ENCODE measurements at regions not wholly inside any gene's neighbourhood (a gene's known extent, or its start where the extent isn't known, plus 50 kb on each side); places are given as distances from the start of the nearest gene placed in this dataset.

DNA sequence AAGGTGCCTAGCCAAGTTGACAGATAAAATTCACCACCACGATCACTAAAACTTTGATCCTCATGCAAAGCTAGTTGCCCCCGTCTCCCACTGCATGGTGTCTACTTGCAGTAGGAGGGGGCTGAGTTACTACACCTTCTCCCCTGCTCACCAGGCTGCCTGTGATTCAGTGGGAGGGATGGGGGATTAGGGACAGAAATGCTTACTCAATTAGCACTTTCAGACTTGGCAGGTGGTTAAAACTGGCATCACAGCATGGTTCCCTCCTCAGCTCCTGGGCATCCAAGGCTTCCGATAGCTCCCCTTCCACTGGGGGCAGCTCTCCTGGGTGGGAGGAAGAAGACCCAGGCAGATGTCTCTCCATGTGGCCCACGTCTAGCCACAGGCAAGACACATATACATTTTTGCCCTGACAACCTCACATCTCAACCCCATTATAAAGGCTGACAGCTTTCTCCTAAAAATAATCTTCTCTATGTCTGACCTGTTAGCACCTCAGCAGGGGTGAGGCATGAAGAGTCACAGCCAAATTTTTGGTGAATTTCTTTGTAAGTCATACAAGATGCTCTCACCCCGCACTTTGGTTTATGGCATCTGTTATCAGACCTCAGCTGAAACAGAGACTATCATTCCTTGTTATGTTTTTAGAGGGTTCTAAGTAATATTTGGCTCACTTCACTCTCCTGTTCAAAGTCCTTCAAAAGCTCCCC, 369.0 kb downstream of the SV2B start:
- ATAC-seq (no peak), DNase-seq (ENCODE audit: missing footprints) (no peak)
- intact Hi-C loops (cut with DNase I): no loop called here

DNA sequence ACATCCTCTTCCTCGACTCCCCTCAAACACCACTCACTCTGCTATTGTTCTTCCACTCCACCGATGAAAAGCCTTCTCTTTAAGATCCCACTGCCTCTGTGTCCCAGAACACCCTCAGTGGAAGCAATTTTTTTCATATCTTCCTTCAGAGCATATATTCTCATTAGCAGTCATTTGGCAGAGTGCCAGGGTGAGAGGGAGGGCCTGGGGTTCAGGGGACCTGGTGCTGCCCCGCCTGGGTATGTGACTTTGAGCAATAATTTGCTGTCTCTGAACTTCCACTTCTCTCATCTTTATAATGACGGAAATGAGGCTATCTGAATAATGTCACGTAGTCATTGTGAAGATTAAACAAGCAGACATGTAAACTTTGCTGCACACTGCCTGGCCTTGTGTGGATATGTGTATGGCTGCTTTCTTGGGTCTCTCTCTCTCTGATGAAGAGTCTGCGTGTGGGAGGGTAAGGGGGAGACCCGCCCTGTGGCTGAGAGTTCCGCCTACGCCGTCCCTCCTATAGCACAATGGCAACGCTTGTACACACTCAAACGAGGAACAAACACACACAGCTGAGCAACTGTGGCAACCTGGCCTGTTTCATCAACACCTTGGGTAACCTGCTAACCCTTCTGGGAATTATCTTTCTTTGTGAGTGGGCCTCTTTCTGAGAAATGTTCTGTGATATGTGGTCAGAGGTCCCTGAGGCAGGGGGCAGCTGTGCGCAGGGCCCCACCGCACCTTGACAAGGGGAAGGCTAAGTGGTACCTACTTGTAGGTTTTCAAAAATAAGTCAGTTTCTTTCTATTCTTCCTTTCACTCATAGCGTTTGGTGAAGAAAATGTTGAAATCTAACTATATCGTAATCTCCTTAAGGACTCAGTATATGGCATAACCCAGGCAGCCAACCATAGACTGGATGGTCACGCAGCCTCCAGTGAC, 369.8 kb downstream of the SV2B start:
- ATAC-seq: no peak
- peak; percentile 74 for DNase-seq (ENCODE audit: missing footprints)
- intact Hi-C loops (cut with DNase I): no loop called here

DNA sequence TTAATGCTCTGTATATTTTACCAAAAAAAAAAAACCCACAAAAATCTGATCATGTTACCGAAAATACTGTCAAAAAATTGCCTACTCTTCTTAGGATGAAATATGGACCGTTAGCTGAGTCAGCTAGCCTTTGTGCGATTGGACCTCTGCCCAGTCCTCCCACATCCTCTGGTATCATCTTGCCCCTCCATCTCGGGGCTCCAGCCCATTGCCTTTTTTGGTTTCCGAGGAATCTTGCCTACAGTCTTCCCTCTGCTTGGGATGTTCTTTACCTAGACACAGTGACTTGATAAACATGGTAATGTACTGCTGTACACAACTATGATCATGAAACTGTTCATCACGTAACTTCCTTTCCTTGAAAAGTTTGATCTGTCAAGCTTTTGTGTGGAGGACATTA, 371.4 kb downstream of the SV2B start:
- intact Hi-C loops (cut with DNase I): no loop called here
- no peak for ATAC-seq

DNA sequence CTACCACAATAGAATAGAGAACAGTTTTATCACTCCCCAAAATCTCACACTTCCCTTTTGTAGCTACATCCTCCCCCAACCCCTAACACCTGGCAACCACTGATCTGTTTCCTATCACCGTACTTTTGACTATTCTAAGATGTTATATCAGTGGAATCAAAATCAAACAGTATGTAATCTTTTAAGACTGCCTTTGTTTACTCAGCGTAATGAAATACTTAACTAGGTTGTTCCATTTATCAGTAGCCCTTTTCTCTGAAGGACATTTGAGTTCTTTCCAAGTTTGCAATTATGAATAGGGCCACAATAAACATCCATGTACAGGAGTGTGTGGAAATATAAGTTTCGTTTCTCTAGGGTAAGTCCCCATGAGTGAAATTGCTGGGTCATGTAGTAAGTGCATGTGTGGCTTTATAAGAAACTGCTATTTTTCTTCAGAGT, 372.3 kb downstream of the SV2B start:
- DNase-seq (ENCODE audit: missing footprints) (no peak), ATAC-seq (no peak)
- intact Hi-C loops (cut with DNase I): no loop called here

More for the DNA sequence above, 371.4 kb downstream of the SV2B start:
- no peak for DNase-seq (ENCODE audit: missing footprints)

DNA sequence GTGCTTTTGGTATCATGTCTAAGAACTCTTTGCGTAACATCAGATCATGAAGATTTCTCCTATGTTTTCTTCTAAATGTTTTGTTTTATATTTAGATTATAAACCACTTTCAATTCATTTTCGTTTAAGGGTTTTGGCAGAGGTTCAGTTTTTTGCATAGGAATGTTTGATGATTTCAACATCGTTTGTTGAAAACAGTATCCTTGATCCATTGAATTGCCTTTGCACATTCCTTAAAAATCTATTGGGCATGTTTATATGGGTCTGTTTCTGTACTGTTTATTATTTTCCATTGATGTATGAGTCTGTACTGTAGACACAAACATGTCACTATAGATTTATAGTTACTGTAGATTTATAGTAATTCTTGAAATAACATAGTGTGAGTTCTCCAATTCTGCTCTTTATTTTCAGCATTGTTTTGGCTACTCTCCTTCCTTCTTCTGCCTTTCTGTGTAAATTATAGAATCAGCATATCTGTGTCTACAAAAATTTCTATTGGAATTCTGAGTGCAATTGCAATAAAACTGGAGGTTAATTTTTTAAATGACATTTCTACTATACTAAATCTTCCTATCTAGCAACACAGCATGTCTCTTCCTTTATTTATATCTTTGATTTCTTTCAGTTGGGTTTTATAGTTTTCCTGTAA, 374.0 kb downstream of the SV2B start:
- intact Hi-C loops (cut with DNase I): no loop called here
- DNase-seq (ENCODE audit: missing footprints) (no peak), ATAC-seq (no peak)

DNA sequence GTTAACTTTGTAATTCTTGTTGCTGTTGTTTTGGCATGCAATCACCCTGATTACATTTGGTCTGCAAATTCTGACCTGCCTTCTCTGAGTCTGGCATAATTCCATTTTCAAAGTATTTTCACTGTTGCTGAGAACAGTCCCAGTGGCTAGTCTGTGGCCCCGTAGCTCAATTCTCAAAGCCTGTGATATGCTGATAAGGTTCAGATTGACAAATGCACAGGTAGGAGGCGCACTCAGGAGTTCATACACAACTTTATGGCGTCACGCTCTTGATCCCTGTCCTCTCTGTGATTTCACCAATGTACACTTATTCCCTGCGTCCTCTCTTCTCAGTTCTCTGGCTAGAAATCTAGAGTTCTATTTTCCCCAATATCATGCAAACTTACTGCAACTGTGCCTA, 376.6 kb upstream of the SLCO3A1 start:
- ATAC-seq (no peak), DNase-seq (ENCODE audit: missing footprints) (no peak)
- intact Hi-C loops (cut with DNase I): no loop called here

DNA sequence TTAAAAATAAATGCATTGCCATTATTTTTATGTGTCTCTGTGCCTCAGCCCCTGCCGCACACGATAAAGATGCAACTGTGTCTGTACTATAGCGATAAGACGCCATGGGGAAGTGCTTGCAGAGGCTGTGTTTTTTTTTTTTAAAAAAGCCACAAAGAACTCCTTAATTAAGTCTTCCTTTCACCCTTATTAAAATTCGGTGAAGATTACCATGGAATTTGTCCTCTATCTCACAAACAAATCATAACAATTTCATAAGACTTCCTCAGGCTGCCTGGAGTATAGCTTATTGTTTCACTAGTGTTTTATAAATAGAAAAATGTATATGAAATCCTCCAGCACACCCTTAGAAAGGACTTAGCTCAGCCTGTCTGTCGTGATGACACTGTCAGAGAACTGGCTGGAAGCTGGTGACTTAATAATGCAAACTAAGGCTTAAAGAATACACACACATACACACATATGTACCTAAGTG, 374.8 kb upstream of the SLCO3A1 start:
- intact Hi-C loops (cut with DNase I): no loop called here
- ATAC-seq: no peak
- DNase-seq (ENCODE audit: missing footprints): no peak

DNA sequence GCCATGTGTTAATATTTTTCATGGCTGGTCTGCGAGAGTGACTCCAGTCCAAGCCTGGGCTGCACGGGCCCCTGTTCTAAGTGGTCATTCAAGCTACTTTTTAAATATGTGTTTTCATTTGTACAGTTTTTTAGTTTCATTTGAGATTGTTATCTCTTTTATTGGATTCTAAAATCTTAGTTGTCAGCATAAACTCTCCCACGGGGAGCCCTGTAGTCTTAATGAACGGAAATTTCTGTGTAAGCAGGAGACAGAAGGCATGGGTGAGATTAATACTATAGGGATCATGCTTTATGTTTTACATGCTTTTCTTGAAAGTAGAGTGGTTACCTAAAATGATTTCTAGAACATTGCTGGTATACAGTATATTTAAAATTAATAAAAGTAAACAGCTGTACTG, 373.1 kb upstream of the SLCO3A1 start:
- intact Hi-C loops (cut with DNase I): no loop called here
- DNase-seq (ENCODE audit: missing footprints): no peak
- ATAC-seq: no peak

DNA sequence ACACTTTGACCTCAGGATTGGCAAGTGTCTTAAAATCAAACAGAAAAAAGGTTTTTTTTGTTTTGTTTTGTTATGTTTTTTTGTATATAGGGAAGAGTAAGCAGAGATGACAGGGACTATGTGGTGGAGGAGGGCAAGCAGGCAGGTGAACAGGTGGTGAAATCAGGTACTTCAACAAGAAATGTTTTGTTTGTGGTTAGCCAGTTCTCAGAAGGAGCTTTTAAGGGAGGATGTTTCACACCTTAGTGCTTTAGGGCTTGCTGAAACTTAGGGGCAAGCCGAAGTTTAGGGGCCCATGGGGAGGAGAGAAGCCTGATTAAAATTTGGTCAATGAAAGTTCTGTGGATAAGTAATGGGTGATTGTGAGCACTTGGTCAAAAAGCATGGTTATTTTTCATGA, 370.7 kb upstream of the SLCO3A1 start:
- ATAC-seq (no peak), DNase-seq (ENCODE audit: missing footprints) (no peak)
- intact Hi-C loops (cut with DNase I): no loop called here

DNA sequence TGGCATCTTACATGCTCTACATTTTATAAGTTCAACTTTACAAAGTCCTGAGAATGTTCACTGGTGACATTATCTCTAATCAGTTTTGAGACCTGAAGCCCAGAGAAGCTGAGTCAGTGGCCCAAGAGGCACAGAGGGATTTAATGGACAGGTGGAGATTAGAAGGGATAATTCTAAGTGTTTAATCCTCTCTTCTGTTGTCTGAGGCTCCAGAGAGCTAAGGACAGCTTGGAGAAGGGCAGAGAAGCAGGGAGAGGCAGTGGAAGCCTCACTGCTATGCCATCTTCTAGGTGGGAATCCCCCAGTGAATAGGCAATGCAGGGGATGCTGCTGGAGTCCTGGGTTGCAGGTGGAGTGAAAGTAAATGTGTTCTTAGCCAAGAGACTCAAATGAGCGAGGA, 369.4 kb upstream of the SLCO3A1 start:
- ATAC-seq: no peak
- no peak for DNase-seq (ENCODE audit: missing footprints)
- intact Hi-C loops (cut with DNase I): no loop called here

DNA sequence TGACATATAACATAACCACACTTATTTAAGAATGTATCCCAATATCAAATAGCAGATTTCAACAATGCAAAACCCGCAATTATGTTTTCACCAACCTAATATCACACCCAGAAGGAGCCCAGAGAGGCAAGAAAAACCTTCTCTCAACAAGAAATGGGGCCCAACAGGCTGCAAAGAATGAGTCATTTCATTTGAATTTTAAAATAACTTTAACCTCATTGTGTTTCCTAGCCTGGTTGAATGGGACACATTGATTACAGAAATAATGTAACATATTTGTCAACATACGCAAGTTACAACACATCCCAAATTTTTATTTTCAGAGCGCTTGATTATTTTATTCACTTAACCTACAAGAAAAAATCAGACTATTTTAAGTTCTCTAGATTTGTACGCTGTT, 365.1 kb upstream of the SLCO3A1 start:
- intact Hi-C loops (cut with DNase I): no loop called here
- no peak for ATAC-seq
- no peak for DNase-seq (ENCODE audit: missing footprints)

DNA sequence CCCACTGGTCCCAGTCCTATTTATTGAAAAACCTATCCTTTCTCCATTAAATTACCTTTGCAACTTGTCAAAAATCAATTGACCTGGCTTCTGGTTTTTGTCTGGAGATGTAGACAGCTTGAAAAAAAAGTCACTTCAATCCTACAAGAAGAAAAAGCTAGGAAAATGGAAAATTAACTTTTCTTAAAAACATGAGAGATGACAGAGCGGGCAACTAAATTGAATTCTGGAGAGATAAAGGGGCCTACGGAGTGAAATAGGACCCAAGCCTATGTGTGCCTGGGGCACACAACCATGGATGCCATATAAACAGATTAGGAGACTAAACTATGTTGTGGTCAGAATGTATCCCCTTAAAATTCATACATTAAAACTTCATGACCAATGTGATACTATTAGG, 363.3 kb upstream of the SLCO3A1 start:
- no peak for DNase-seq (ENCODE audit: missing footprints)
- ATAC-seq: no peak
- intact Hi-C loops (cut with DNase I): no loop called here

DNA sequence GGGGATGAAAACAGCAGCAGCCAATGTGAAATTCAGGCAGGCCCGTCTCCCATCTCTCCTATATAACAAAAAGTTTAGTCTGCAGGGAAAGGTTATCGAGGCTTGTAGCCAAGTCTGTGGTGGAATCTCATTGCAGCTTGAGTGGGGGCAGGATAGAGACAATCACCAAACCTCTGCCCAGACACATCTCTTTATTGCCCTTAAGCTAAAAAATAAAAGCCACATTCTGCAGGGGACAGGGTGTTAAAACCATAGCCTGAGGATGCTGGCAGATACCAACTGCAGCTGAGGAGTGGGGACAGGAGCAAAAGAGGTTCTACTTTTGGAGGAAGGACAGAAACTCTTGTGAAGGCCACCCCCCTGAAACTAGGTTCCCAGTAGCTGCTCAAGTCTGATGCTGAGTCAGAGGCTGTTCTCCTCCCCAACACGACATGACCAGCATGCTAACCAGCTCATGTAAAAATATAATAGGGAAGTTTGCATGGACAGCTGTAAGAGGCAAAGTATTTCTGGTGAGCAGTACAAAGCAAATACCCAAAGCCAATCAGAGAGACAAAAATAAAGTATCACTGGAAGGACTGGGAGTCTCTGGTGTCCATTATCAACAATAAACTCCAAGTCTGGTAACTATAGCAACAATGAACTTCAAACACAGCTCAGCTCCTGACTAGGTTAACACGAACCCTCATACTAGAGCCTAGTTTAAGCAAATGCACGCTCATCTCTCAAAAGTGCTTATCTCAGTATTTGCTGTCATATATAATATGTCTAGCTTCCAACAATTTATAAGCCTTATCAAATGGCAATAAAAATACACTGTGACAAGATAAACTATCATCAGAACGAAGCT, 362.2 kb upstream of the SLCO3A1 start:
- intact Hi-C loops (cut with DNase I): no loop called here
- DNase-seq (ENCODE audit: missing footprints) (no peak), ATAC-seq (no peak)

DNA sequence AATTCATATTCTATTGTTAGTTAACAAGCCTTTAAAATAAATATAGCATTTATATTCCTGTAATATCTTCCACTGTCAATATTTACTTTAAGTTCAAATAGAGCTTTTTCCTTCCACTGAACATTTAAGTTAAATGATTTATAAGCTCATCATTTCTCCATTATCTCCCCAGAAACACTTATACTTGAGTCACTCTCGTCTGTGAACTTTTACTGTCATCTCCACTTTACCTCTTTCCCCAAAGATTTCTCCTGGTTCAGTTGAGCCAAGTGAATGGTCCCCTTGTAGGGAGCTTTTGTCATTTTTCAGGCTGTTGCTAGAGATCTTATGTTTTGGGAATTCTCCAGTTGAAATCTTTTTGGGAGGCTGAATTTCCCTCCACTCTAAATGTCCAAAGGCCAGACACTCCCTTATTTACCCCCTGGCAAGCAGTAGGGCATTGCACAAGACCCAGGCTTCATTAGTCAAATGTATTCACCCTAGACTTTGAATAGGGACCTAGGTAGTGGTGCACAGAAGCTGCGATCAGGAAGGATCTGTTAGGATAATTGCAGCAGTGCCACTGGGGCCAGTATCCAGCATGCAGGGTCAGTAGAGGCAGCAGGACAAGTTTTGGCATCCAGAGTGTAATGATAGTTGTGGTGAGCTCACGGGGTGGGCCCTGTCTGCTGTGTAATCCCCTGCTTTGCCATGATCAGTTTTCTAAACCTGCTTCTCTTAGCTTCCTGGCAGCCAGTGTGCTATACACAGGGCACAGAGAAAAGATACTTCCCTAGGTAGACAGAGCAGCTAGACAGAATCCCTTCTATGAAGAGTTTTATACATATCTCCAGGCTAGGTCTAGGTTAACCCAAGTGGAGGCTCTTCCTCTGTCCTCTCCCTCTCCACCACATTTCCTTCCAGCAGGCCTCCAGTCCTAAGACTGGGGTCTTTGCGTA, 356.5 kb upstream of the SLCO3A1 start:
- ATAC-seq (no peak), DNase-seq (ENCODE audit: missing footprints) (no peak)
- intact Hi-C loops (cut with DNase I): no loop called here

DNA sequence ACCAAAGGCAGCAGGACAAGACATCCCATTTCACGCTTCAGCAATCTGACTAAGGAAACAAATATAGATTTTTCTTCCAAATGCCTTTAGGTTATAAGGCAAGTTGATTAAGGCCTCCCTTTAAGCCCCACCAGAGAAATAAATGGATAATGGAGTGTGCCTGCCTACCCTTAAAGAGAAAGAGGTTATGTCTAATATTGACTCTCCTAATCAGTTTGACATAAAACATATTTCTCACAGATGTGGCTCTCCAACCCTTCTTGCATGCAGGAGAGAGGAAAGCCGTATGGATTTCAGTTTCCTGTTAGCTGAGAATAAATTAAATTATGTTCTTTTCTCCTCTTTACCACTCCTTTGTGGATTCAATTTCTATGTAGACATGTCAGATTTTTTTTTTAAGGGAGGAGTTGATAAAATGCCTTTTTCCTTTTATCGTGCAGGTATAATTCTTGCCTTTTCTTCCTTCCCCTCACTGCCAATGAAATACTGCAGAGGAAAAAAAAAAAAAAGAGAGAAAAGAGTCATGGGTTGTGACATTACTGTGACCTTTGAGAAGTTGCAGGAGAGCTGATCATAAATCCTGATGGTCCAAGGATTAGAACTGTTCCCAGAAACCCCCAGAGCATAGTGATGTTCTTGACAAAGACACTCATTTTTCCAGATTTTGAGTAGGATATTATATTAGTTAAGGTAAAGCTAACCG, 355.3 kb upstream of the SLCO3A1 start:
- intact Hi-C loops (cut with DNase I): no loop called here
- no peak for DNase-seq (ENCODE audit: missing footprints)

DNA sequence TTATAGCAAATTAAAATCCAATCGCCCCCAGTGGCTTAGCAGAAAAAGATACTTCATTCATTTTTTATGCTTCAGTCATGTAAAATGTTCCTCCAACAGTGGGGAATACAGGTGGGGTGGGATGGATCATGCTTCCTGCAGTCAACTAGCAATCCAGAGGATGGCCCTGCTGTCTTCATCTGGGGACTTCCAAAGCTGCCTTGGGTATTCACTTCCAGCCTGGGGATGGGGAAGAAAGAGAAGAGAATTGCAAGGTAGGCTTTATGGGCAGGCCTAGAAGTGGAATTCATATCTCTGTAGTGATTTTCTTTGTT, 354.8 kb upstream of the SLCO3A1 start:
- no peak for DNase-seq (ENCODE audit: missing footprints)
- intact Hi-C loops (cut with DNase I): no loop called here
- ATAC-seq: no peak

More for the DNA sequence above, 355.3 kb upstream of the SLCO3A1 start:
- no peak for ATAC-seq

DNA sequence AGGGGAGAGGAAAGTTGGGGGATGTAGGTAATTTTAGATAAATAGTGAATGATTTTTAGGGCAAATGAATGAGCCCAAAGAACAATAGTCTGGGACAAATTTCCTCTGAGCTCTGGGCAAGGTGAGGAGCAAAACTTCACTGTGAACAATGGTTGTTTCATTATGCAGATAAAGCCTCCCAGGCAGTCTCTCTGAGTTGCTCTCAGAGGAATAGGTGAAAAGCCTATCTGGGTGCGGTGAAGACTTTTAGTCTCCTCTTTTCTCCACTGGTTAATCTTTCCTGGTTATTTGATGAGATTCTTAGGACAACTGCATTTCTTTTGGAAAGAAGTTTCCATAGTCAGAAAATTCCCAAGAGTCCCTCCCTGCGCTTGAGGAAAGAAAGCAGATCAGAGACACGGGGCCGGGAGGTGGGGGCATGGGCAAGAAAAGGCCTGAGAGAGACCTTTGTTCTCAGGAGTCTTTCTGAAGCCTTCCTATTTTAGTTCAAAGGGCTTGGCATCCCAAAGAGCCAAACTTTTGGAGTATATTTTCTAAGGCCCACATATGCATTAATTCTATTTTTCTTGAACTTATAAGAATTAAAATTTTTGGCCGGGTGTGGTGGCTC, 353.6 kb upstream of the SLCO3A1 start:
- ATAC-seq: no peak
- intact Hi-C loops (cut with DNase I): no loop called here
- DNase-seq (ENCODE audit: missing footprints): no peak

Measured in Right ventricle myocardium inferior (tissue), 1 donor.